GM19455 (cell line): ENCODE measurements at regions not wholly inside any gene's neighbourhood (a gene's known extent, or its start where the extent isn't known, plus 50 kb on each side); places are given as distances from the start of the nearest gene placed in this dataset.

Experiments used
- ATAC-seq: cut with Tn5 transposase; IDR thresholded peaks from one replicate; pipeline ENCODE4 v1.9.1; 2021; ENCODE audit not compliant: unreplicated experiment

- no peak for ATAC-seq
These were observed 396.2 kb upstream of the IRX4 start for GRCh38 chr5:2278825-2279456.

GRCh38 chr5:2277886-2278285 is 395.2 kb upstream of the IRX4 start:
- no peak for ATAC-seq

GRCh38 chr5:2276101-2276500 is 393.4 kb upstream of the IRX4 start:
- no peak for ATAC-seq

- no peak for ATAC-seq
These were observed 390.0 kb upstream of the IRX4 start for GRCh38 chr5:2272755-2273154.

- no peak for ATAC-seq
These were observed 389.3 kb upstream of the IRX4 start for GRCh38 chr5:2272039-2272438.

GRCh38 chr5:2271316-2271715 is 388.6 kb upstream of the IRX4 start:
- no peak for ATAC-seq

GRCh38 chr5:2270467-2270866 is 387.7 kb upstream of the IRX4 start:
- no peak for ATAC-seq

GRCh38 chr5:2269656-2270055 is 386.9 kb upstream of the IRX4 start:
- no peak for ATAC-seq

- ATAC-seq: no peak
These were observed 385.3 kb upstream of the IRX4 start for GRCh38 chr5:2267991-2268390.

- ATAC-seq: no peak
These were observed 384.0 kb upstream of the IRX4 start for GRCh38 chr5:2266641-2267240.

GRCh38 chr5:2265341-2265740 is 382.6 kb upstream of the IRX4 start:
- ATAC-seq: no peak

- ATAC-seq: no peak
These were observed 381.0 kb upstream of the IRX4 start for GRCh38 chr5:2263763-2264162.

GRCh38 chr5:2262620-2263019 is 379.9 kb upstream of the IRX4 start:
- ATAC-seq: no peak

- no peak for ATAC-seq
These were observed 378.4 kb upstream of the IRX4 start for GRCh38 chr5:2261004-2261703.

- no peak for ATAC-seq
These were observed 377.7 kb upstream of the IRX4 start for GRCh38 chr5:2260211-2261003.

GRCh38 chr5:2259494-2260107 is 376.9 kb upstream of the IRX4 start:
- ATAC-seq: no peak

GRCh38 chr5:2258861-2259260 is 376.1 kb upstream of the IRX4 start:
- ATAC-seq: no peak

GRCh38 chr5:2257326-2258244 is 374.9 kb upstream of the IRX4 start:
- no peak for ATAC-seq

GRCh38 chr5:2256691-2257280 is 374.1 kb upstream of the IRX4 start:
- no peak for ATAC-seq
